ENCODE measurements at regions not wholly inside any gene's neighbourhood (a gene's known extent, or its start where the extent isn't known, plus 50 kb on each side); places are given as distances from the start of the nearest gene placed in this dataset.
"Not testable (repeated sequence)": the region's sequence is repeated elsewhere in the genome, so short reads cannot be mapped to it uniquely, and the experiment has no call there.

DNA sequence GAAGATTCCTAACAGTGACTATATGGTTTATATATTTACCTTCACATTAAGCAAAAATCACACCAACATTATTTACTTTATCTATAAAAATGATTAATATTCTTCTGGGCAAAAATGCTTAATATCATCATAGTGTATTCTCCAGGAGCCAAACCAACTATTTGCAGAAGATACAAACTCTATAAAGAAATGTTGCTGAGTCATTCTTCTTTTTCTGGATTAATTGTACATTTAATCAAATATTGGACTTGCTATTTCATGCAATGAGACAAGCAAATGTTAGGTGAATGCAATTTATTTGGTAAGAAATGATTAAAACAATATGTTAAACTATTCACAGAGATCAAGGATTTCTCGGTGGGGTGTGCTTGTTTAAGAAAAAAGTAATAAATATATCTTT is 1075.8 kb downstream of the PCDH9 start:
- Histone ChIP-seq H3K36me3 (ENCODE audit: low read length) (no peaks in the 10 kb centered on the region), H3K79me2 (ENCODE audit: insufficient read depth, low read length) (no peaks in the 10 kb centered on the region), H3K27me3 (ENCODE audit: low read length) (no peaks in the 10 kb centered on the region), H2AFZ (ENCODE audit: low read depth, low read length, severe bottlenecking) (no peak overlapping the region), H3F3A (ENCODE audit: insufficient read depth) (no peaks in the 10 kb centered on the region), H3K4me2 (ENCODE audit: low read depth, low read length, poor library complexity, severe bottlenecking) (no peak overlapping the region), H3K27ac (ENCODE audit: low read depth, low read length) (no peak overlapping the region), H3K9ac (ENCODE audit: low read length) (no peak overlapping the region), H4K20me1 (ENCODE audit: low read depth, low read length) (no peaks in the 10 kb centered on the region), H3K9me3 (ENCODE audit: insufficient read depth, low read length) (no peaks in the 10 kb centered on the region), H3K4me3 (ENCODE audit: insufficient read depth, low read length, poor library complexity, severe bottlenecking) (no peak overlapping the region), H3K9me2 (replicated peaks; ENCODE audit: insufficient read depth, low read length) (no peaks in the 10 kb centered on the region)
- no peak for TF ChIP-seq EZH2phosphoT487 (conservative IDR thresholded peaks at IDR 0.05; ENCODE audit: low read length)
- TF ChIP-seq, protein P1, sequence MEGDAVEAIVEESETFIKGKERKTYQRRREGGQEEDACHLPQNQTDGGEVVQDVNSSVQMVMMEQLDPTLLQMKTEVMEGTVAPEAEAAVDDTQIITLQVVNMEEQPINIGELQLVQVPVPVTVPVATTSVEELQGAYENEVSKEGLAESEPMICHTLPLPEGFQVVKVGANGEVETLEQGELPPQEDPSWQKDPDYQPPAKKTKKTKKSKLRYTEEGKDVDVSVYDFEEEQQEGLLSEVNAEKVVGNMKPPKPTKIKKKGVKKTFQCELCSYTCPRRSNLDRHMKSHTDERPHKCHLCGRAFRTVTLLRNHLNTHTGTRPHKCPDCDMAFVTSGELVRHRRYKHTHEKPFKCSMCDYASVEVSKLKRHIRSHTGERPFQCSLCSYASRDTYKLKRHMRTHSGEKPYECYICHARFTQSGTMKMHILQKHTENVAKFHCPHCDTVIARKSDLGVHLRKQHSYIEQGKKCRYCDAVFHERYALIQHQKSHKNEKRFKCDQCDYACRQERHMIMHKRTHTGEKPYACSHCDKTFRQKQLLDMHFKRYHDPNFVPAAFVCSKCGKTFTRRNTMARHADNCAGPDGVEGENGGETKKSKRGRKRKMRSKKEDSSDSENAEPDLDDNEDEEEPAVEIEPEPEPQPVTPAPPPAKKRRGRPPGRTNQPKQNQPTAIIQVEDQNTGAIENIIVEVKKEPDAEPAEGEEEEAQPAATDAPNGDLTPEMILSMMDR (IDR thresholded peaks at IDR 0.05; ENCODE audit: insufficient read depth, low read length, poor library complexity, severe bottlenecking), result no peak

GRCh38 chr13:66152596-66152995 is 1077.5 kb downstream of the PCDH9 start:
- H3K27me3 ChIP-seq (ENCODE audit: low read length), result no peaks in the 10 kb centered on the region
- no peaks in the 10 kb centered on the region for H4K20me1 ChIP-seq (ENCODE audit: low read depth, low read length)
- no peak overlapping the region for H3K27ac ChIP-seq (ENCODE audit: low read depth, low read length)
- no peak overlapping the region for H2AFZ ChIP-seq (ENCODE audit: low read depth, low read length, severe bottlenecking)
- H3K9me3 ChIP-seq (ENCODE audit: insufficient read depth, low read length), result no peaks in the 10 kb centered on the region
- no peak overlapping the region for H3K4me2 ChIP-seq (ENCODE audit: low read depth, low read length, poor library complexity, severe bottlenecking)
- no peak overlapping the region for H3K9ac ChIP-seq (ENCODE audit: low read length)
- H3F3A ChIP-seq (ENCODE audit: insufficient read depth), result no peaks in the 10 kb centered on the region
- H3K79me2 ChIP-seq (ENCODE audit: insufficient read depth, low read length), result no peaks in the 10 kb centered on the region
- no peak overlapping the region for H3K4me3 ChIP-seq (ENCODE audit: insufficient read depth, low read length, poor library complexity, severe bottlenecking)
- TF ChIP-seq EZH2phosphoT487 (conservative IDR thresholded peaks at IDR 0.05; ENCODE audit: low read length), result no peak
- TF ChIP-seq, protein P1 (IDR thresholded peaks at IDR 0.05; ENCODE audit: insufficient read depth, low read length, poor library complexity, severe bottlenecking), result no peak
- no peaks in the 10 kb centered on the region for H3K36me3 ChIP-seq (ENCODE audit: low read length)
- H3K9me2 ChIP-seq (replicated peaks; ENCODE audit: insufficient read depth, low read length), result no peaks in the 10 kb centered on the region

DNA sequence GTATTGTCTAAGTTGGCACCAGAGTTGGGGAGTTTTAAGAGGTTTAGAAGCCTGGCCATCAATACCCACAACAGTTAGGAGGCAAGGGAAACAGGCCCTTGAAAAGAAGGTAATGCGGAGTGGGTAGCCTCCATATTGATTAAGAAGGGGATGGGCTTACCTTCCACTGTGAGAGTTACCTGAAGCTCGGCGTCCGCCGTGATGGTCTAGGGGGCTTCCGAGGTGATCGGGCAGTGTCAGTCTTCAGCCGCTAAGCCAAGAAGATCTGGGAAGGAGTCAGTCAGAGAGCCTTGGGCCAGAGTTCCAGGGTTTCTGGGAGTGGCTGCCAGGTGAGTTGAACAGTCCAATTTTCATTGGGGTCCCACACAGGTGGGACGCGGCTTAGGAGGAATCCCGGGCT is 1085.8 kb downstream of the PCDH9 start:
- not testable (repeated sequence) for H2AFZ ChIP-seq (ENCODE audit: low read depth, low read length, severe bottlenecking); H3K4me3 ChIP-seq (ENCODE audit: insufficient read depth, low read length, poor library complexity, severe bottlenecking); H4K20me1 ChIP-seq (ENCODE audit: low read depth, low read length); H3K9me3 ChIP-seq (ENCODE audit: insufficient read depth, low read length); H3K4me2 ChIP-seq (ENCODE audit: low read depth, low read length, poor library complexity, severe bottlenecking); H3K79me2 ChIP-seq (ENCODE audit: insufficient read depth, low read length); H3K36me3 ChIP-seq (ENCODE audit: low read length); H3F3A ChIP-seq (ENCODE audit: insufficient read depth); H3K9me2 ChIP-seq (replicated peaks; ENCODE audit: insufficient read depth, low read length); H3K27ac ChIP-seq (ENCODE audit: low read depth, low read length); H3K27me3 ChIP-seq (ENCODE audit: low read length); H3K9ac ChIP-seq (ENCODE audit: low read length)

DNA sequence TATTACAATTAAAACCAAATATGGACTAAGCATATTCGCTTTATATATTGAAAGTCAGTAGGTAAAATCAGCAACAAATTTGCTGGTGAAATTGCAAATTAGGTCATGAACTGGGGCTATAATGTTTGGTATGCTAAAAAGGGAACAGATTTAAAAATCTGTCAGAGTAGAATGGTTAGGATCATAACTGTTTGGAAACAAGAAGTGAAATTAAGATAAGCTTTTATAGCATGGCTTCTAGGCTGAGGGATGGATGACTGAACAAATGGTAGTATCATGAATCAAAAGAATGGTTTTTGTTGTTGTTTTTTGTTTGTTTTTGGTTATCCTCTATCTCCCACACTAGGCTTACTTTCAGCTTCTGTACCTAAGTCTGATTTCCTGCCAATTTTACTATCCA is 1090.4 kb downstream of the PCDH9 start:
- H3K4me2 ChIP-seq (ENCODE audit: low read depth, low read length, poor library complexity, severe bottlenecking), result peak overlapping the region; percentile 70

More for the DNA sequence above, 1090.4 kb downstream of the PCDH9 start:
- no peaks in the 10 kb centered on the region for H3K79me2 ChIP-seq (ENCODE audit: insufficient read depth, low read length)
- TF ChIP-seq EZH2phosphoT487 (conservative IDR thresholded peaks at IDR 0.05; ENCODE audit: low read length), result no peak
- TF ChIP-seq, protein P1 (IDR thresholded peaks at IDR 0.05; ENCODE audit: insufficient read depth, low read length, poor library complexity, severe bottlenecking), result no peak
- H3K9me2 ChIP-seq (replicated peaks; ENCODE audit: insufficient read depth, low read length), result no peaks in the 10 kb centered on the region
- H3K4me3 ChIP-seq (ENCODE audit: insufficient read depth, low read length, poor library complexity, severe bottlenecking), result peak overlapping the region; percentile 31
- H3F3A ChIP-seq (ENCODE audit: insufficient read depth), result peaks cover 22% of the 10 kb centered on the region
- H3K27me3 ChIP-seq (ENCODE audit: low read length), result no peaks in the 10 kb centered on the region
- peak overlapping the region; percentile 37 for H3K9ac ChIP-seq (ENCODE audit: low read length)
- H3K9me3 ChIP-seq (ENCODE audit: insufficient read depth, low read length), result no peaks in the 10 kb centered on the region
- peak overlapping the region; percentile 93 for H3K27ac ChIP-seq (ENCODE audit: low read depth, low read length)
- no peaks in the 10 kb centered on the region for H4K20me1 ChIP-seq (ENCODE audit: low read depth, low read length)
- no peaks in the 10 kb centered on the region for H3K36me3 ChIP-seq (ENCODE audit: low read length)
- H2AFZ ChIP-seq (ENCODE audit: low read depth, low read length, severe bottlenecking), result peak overlapping the region; percentile 65

Data from SU-DHL-6 (cell line).